ENCODE measurements at regions not wholly inside any gene's neighbourhood (a gene's known extent, or its start where the extent isn't known, plus 50 kb on each side); places are given as distances from the start of the nearest gene placed in this dataset.

- Histone ChIP-seq H3K9me3 (ENCODE audit: control insufficient read depth in 1 of 2, low read length in 2 of 2) (no peaks in the 10 kb centered on the region), H3K4me1 (ENCODE audit: control insufficient read depth in 1 of 2, insufficient read depth in 2 of 2, low read length in 2 of 2) (no peaks in the 10 kb centered on the region), H3K4me3 (ENCODE audit: low read depth in 1 of 2, low read length in 2 of 2) (no peak overlapping the region), H3K27ac (ENCODE audit: low read length) (no peak overlapping the region), H3K36me3 (ENCODE audit: control insufficient read depth in 1 of 2, insufficient read depth in 2 of 2, low read length in 2 of 2) (no peaks in the 10 kb centered on the region), H3K27me3 (ENCODE audit: low read depth, low read length) (no peaks in the 10 kb centered on the region)
These were observed 133.3 kb downstream of the TNFSF13B start for GRCh38 chr13:108402850-108403249.

GRCh38 chr13:108407495-108407894, 138.0 kb downstream of the TNFSF13B start:
- Histone ChIP-seq H3K36me3 (ENCODE audit: control insufficient read depth in 1 of 2, insufficient read depth in 2 of 2, low read length in 2 of 2) (no peaks in the 10 kb centered on the region), H3K27ac (ENCODE audit: low read length) (no peak overlapping the region), H3K4me3 (ENCODE audit: low read depth in 1 of 2, low read length in 2 of 2) (no peak overlapping the region), H3K4me1 (ENCODE audit: control insufficient read depth in 1 of 2, insufficient read depth in 2 of 2, low read length in 2 of 2) (no peaks in the 10 kb centered on the region), H3K9me3 (ENCODE audit: control insufficient read depth in 1 of 2, low read length in 2 of 2) (no peaks in the 10 kb centered on the region), H3K27me3 (ENCODE audit: low read depth, low read length) (no peaks in the 10 kb centered on the region)

- Histone ChIP-seq H3K36me3 (ENCODE audit: control insufficient read depth in 1 of 2, insufficient read depth in 2 of 2, low read length in 2 of 2) (no peaks in the 10 kb centered on the region), H3K4me1 (ENCODE audit: control insufficient read depth in 1 of 2, insufficient read depth in 2 of 2, low read length in 2 of 2) (no peaks in the 10 kb centered on the region), H3K27ac (ENCODE audit: low read length) (no peak overlapping the region), H3K4me3 (ENCODE audit: low read depth in 1 of 2, low read length in 2 of 2) (no peak overlapping the region), H3K27me3 (ENCODE audit: low read depth, low read length) (no peaks in the 10 kb centered on the region), H3K9me3 (ENCODE audit: control insufficient read depth in 1 of 2, low read length in 2 of 2) (no peaks in the 10 kb centered on the region)
These were observed 139.2 kb downstream of the TNFSF13B start for GRCh38 chr13:108408672-108409071.

- Histone ChIP-seq H3K27me3 (ENCODE audit: low read depth, low read length) (no peaks in the 10 kb centered on the region), H3K36me3 (ENCODE audit: control insufficient read depth in 1 of 2, insufficient read depth in 2 of 2, low read length in 2 of 2) (no peaks in the 10 kb centered on the region), H3K4me3 (ENCODE audit: low read depth in 1 of 2, low read length in 2 of 2) (no peak overlapping the region), H3K9me3 (ENCODE audit: control insufficient read depth in 1 of 2, low read length in 2 of 2) (no peaks in the 10 kb centered on the region), H3K27ac (ENCODE audit: low read length) (no peak overlapping the region), H3K4me1 (ENCODE audit: control insufficient read depth in 1 of 2, insufficient read depth in 2 of 2, low read length in 2 of 2) (no peaks in the 10 kb centered on the region)
These were observed 140.2 kb downstream of the TNFSF13B start for GRCh38 chr13:108409730-108410129.

- no peak overlapping the region for H3K27ac ChIP-seq (ENCODE audit: low read length)
- H3K4me1 ChIP-seq (ENCODE audit: control insufficient read depth in 1 of 2, insufficient read depth in 2 of 2, low read length in 2 of 2): no peaks in the 10 kb centered on the region
- no peaks in the 10 kb centered on the region for H3K9me3 ChIP-seq (ENCODE audit: control insufficient read depth in 1 of 2, low read length in 2 of 2)
- H3K27me3 ChIP-seq (ENCODE audit: low read depth, low read length): no peaks in the 10 kb centered on the region
- no peak overlapping the region for H3K4me3 ChIP-seq (ENCODE audit: low read depth in 1 of 2, low read length in 2 of 2)
- no peaks in the 10 kb centered on the region for H3K36me3 ChIP-seq (ENCODE audit: control insufficient read depth in 1 of 2, insufficient read depth in 2 of 2, low read length in 2 of 2)
These were observed 150.2 kb downstream of the TNFSF13B start for GRCh38 chr13:108419768-108420167.

- Histone ChIP-seq H3K27me3 (ENCODE audit: low read depth, low read length) (no peaks in the 10 kb centered on the region), H3K27ac (ENCODE audit: low read length) (no peak overlapping the region), H3K4me3 (ENCODE audit: low read depth in 1 of 2, low read length in 2 of 2) (no peak overlapping the region), H3K4me1 (ENCODE audit: control insufficient read depth in 1 of 2, insufficient read depth in 2 of 2, low read length in 2 of 2) (no peaks in the 10 kb centered on the region), H3K36me3 (ENCODE audit: control insufficient read depth in 1 of 2, insufficient read depth in 2 of 2, low read length in 2 of 2) (no peaks in the 10 kb centered on the region), H3K9me3 (ENCODE audit: control insufficient read depth in 1 of 2, low read length in 2 of 2) (no peaks in the 10 kb centered on the region)
These were observed 155.5 kb downstream of the TNFSF13B start for GRCh38 chr13:108425056-108425455.

GRCh38 chr13:108426893-108427292, 157.4 kb downstream of the TNFSF13B start:
- Histone ChIP-seq H3K36me3 (ENCODE audit: control insufficient read depth in 1 of 2, insufficient read depth in 2 of 2, low read length in 2 of 2) (no peaks in the 10 kb centered on the region), H3K27ac (ENCODE audit: low read length) (no peak overlapping the region), H3K27me3 (ENCODE audit: low read depth, low read length) (no peaks in the 10 kb centered on the region), H3K4me1 (ENCODE audit: control insufficient read depth in 1 of 2, insufficient read depth in 2 of 2, low read length in 2 of 2) (no peaks in the 10 kb centered on the region), H3K4me3 (ENCODE audit: low read depth in 1 of 2, low read length in 2 of 2) (no peak overlapping the region), H3K9me3 (ENCODE audit: control insufficient read depth in 1 of 2, low read length in 2 of 2) (no peaks in the 10 kb centered on the region)

- Histone ChIP-seq H3K36me3 (ENCODE audit: control insufficient read depth in 1 of 2, insufficient read depth in 2 of 2, low read length in 2 of 2) (no peaks in the 10 kb centered on the region), H3K9me3 (ENCODE audit: control insufficient read depth in 1 of 2, low read length in 2 of 2) (no peaks in the 10 kb centered on the region), H3K4me1 (ENCODE audit: control insufficient read depth in 1 of 2, insufficient read depth in 2 of 2, low read length in 2 of 2) (no peaks in the 10 kb centered on the region), H3K27me3 (ENCODE audit: low read depth, low read length) (no peaks in the 10 kb centered on the region), H3K4me3 (ENCODE audit: low read depth in 1 of 2, low read length in 2 of 2) (no peak overlapping the region), H3K27ac (ENCODE audit: low read length) (no peak overlapping the region)
These were observed 157.8 kb downstream of the TNFSF13B start for GRCh38 chr13:108427355-108427754.

- Histone ChIP-seq H3K4me3 (ENCODE audit: low read depth in 1 of 2, low read length in 2 of 2) (no peak overlapping the region), H3K27ac (ENCODE audit: low read length) (no peak overlapping the region), H3K27me3 (ENCODE audit: low read depth, low read length) (no peaks in the 10 kb centered on the region), H3K9me3 (ENCODE audit: control insufficient read depth in 1 of 2, low read length in 2 of 2) (no peaks in the 10 kb centered on the region), H3K4me1 (ENCODE audit: control insufficient read depth in 1 of 2, insufficient read depth in 2 of 2, low read length in 2 of 2) (no peaks in the 10 kb centered on the region), H3K36me3 (ENCODE audit: control insufficient read depth in 1 of 2, insufficient read depth in 2 of 2, low read length in 2 of 2) (no peaks in the 10 kb centered on the region)
These were observed 159.2 kb downstream of the TNFSF13B start for GRCh38 chr13:108428691-108429090.

GRCh38 chr13:108433976-108434755, 164.6 kb downstream of the TNFSF13B start:
- no peaks in the 10 kb centered on the region for H3K36me3 ChIP-seq (ENCODE audit: control insufficient read depth in 1 of 2, insufficient read depth in 2 of 2, low read length in 2 of 2)
- no peaks in the 10 kb centered on the region for H3K9me3 ChIP-seq (ENCODE audit: control insufficient read depth in 1 of 2, low read length in 2 of 2)
- H3K4me1 ChIP-seq (ENCODE audit: control insufficient read depth in 1 of 2, insufficient read depth in 2 of 2, low read length in 2 of 2): peaks cover 0 to 3% of the 10 kb centered on the region in 2 donors
- H3K27ac ChIP-seq (ENCODE audit: low read length): no peak overlapping the region
- H3K27me3 ChIP-seq (ENCODE audit: low read depth, low read length): no peaks in the 10 kb centered on the region
- no peak overlapping the region for H3K4me3 ChIP-seq (ENCODE audit: low read depth in 1 of 2, low read length in 2 of 2)

- H3K27ac ChIP-seq (ENCODE audit: low read length): no peak overlapping the region
- H3K36me3 ChIP-seq (ENCODE audit: control insufficient read depth in 1 of 2, insufficient read depth in 2 of 2, low read length in 2 of 2): no peaks in the 10 kb centered on the region
- no peak overlapping the region for H3K4me3 ChIP-seq (ENCODE audit: low read depth in 1 of 2, low read length in 2 of 2)
- H3K9me3 ChIP-seq (ENCODE audit: control insufficient read depth in 1 of 2, low read length in 2 of 2): no peaks in the 10 kb centered on the region
- H3K4me1 ChIP-seq (ENCODE audit: control insufficient read depth in 1 of 2, insufficient read depth in 2 of 2, low read length in 2 of 2): peaks cover 0 to 3% of the 10 kb centered on the region in 2 donors
- H3K27me3 ChIP-seq (ENCODE audit: low read depth, low read length): no peaks in the 10 kb centered on the region
These were observed 166.1 kb downstream of the TNFSF13B start for GRCh38 chr13:108435393-108436149.
